Stimulated activated CD4-positive, alpha-beta T cell treated with anti-CD3 and anti-CD28 coated beads, Interleukin-1b, Interleukin-23, amount 100 ng/mL, for 24 hours (primary cell): ENCODE measurements at regions not wholly inside any gene's neighbourhood (a gene's known extent, or its start where the extent isn't known, plus 50 kb on each side); places are given as distances from the start of the nearest gene placed in this dataset.
"Not testable (repeated sequence)": the region's sequence is repeated elsewhere in the genome, so short reads cannot be mapped to it uniquely, and the experiment has no call there.

Experiments used
- DNase-seq, 4 experiments: peaks; one replicate each; pipeline ENCODE4 v3.0.0-alpha.2; 2020; ENCODE audit warnings: low read depth in 4 of 4, low spot score in 1 of 4

- DNase-seq = no peak
Observed at GRCh38 chr15:88994286-88994685, 81.1 kb upstream of the MFGE8 start.

DNA sequence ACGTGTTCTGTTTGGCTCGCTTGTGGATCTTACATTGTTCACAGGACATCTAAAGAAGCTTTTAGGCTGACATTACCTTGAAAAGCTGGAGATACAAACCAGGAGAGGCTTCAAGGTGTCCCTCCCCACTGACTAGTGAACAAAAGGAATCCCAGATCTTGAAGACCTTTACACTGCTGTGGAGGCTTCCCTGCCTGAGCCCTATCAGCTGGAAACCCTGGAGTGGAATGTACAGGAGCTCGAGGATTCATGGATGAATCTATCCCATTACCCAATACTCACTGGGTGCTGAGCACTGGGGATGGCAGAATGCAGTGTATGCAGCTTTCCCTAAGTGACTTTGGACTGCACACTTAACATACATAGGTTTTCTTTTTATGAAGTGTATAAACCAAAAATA lies 82.3 kb upstream of the MFGE8 start:
- no peak for DNase-seq

DNA sequence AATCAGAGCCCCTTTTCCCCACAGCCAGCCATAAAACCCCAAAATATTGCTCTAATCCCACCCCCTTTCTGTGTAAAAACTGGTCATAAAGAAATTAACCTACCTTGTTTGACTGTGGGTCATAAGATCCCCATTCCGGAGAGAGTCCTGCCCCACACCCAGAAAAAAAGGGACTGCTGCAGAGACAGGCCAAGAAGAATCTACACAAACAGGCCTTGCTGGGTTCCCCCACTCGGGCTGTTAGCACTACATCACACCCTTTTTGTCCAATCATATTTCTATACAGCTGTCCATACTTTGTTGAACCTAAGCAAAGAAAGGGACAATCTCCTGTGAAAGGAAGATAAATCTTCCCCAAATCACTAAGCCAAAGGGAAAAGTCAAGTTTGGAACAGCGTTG lies 84.4 kb upstream of the MFGE8 start:
- no peak for DNase-seq

- DNase-seq = no peak
Observed at GRCh38 chr15:88998980-88999713, 86.0 kb upstream of the MFGE8 start.

DNA sequence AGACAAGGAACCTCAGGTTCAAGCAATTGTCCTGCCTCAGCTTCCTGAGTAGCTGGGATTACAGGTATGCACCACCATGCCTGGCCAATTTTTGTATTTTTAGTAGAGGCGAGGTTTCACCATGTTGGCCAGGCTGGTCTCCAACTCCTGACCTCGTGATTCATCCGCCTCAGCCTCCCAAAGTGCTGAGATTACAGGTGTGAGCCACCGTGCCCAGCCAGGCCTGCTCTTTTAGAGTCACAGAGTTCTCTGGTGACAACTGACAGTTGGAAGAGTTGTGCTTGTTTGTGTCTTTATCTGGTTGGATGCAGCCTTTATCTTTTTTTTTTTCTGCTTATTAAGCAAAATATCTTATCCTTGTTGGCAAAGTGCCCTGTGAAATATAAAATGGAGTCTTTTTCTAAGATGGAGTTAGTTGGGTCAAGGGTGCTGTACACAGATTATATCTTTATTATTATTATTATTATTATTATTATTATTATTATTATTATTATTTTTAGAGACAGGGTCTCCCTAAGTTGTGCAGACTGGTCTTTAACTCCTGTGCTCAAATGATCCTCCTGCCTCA lies 86.5 kb upstream of the ABHD2 start:
- DNase-seq = not testable (repeated sequence)

- no peak for DNase-seq
Observed at GRCh38 chr15:89002281-89002761, 85.9 kb upstream of the ABHD2 start.

DNA sequence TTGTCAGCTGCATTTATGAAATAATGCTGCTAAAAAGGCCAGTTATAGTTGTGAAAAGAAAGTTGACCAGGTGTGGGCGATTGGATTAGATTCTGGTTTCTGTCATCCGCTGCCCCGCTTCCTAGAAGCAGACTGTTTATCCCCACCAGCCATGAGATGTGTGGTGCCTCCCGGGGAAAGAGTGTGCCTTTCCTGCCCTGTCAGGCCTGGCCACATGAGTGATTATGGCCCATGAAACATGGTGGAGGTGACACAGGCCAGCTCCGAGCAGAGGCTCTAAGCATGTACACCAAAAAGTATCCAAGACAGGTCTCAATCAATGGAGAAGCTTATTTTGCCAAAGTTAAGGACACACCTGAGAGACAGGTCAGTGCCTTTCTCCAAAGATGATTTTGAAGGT lies 85.4 kb upstream of the ABHD2 start:
- DNase-seq = no peak

- no peak for DNase-seq
Observed at GRCh38 chr15:89003865-89004725, 84.2 kb upstream of the ABHD2 start.

DNA sequence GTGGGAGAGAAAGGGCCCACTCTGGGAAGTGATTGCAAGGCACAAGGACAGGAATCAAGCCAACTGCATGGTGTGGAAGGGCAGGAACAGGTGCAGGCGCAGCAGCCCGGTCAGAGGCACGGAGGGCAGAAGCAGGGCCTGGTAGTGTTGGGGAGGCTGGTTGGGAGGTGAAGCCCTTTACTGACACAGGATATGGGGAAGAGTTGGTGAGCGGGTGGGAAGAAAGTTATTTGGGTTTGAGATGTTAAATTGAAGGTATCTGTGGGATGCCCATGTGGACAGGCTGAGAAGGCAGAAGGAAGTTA lies 83.6 kb upstream of the ABHD2 start:
- no peak for DNase-seq

DNA sequence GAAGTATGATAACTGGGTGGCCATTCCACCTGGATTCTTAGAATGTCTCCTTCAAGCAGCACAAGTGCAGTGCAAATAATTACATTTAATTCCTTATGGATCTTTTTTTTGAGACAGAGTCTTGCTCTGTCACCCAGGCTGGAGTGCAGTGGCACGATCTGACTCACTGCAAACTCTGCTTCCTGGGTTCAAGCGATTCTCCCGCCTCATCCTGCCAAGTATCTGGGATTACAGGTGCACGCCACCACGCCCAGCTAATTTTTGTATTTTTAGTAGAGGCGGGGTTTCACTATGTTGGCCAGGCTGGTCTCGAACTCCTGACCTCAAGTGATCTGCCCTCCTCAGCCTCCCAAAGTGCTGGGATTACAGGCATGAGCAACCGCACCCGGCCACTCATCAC lies 80.7 kb upstream of the ABHD2 start:
- DNase-seq = not testable (repeated sequence)

DNA sequence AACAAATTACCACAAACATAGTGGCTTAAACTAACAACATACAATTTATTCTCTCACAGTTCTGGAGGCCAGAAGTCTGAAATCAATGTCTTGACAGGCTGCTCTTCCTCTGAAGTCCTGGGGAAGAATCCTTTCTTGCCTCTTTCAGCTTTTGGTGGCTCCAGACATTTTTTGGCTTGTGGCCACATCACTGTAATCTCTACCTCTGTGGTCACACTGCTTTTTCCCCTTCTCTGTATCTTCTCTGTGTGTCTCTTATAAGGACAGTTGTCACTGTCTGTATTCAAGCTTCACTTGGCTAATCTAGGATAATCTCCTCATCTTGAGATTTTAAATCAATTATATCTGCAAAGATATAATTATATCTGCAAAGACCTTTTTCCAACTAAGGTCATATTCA lies 80.3 kb upstream of the ABHD2 start:
- DNase-seq = no peak

- no peak for DNase-seq
Observed at GRCh38 chr15:89009080-89009479, 79.2 kb upstream of the ABHD2 start.

DNA sequence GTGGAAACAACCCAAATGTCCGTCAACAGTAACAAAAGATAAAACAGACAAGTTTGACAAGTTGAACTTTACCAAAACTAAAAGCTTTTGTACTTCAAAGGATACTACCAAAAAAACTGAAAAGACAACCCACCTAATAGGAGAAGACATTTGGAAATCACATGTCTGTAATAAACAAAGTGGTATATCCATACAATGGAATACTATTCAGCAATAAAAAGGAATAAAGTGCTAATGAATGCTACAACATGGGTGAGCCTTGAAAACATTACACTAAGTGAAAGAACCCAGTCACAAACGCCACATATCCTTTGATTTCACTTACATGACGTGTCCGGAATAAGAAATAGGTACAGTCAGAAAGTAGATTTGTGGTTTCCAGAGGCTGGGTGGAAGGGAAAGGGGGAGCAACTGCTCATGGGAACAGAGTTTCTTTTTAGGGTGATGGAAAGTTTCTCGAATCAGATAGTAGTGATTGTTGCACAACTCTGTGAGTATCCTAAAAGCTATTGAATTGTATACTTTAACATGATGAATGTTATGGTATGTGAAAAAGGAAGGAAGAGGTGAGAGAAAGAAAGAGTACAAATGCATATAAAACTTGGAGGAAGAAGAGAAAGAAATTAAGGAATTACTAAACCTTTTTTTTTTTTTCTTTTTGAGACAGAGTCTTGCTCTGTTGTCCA lies 72.7 kb upstream of the ABHD2 start:
- DNase-seq = no peak

- DNase-seq = no peak
Observed at GRCh38 chr15:89016549-89017041, 71.7 kb upstream of the ABHD2 start.

- peak; percentile 75 to 86 (median 80) for DNase-seq
Observed at GRCh38 chr15:89017370-89018066, 70.7 kb upstream of the ABHD2 start.

- DNase-seq = no peak
Observed at GRCh38 chr15:89018207-89018606, 70.0 kb upstream of the ABHD2 start.

GRCh38 chr15:89019436-89019835 lies 68.8 kb upstream of the ABHD2 start:
- no peak for DNase-seq

DNA sequence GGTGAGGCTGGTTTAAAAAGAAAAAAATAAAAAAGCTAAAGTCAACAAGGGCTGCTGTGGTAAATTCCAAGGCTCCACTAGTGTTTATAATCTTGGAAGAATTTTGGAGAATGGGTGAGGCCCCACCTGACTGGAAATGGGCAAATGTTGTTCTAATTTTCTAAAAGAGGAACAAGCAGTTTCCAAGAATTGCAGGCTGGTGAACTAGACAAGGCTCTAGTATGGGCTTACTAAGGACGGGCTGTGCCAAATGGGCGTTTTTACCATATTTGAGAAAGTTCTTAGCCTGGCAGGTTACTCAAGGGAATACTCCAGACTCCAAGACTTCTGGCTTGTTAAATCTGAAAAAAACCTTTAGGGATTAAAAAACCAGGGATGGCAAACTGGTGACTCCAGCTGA lies 67.0 kb upstream of the ABHD2 start:
- DNase-seq = no peak

- DNase-seq = not testable (repeated sequence)
Observed at GRCh38 chr15:89021886-89022285, 66.4 kb upstream of the ABHD2 start.

DNA sequence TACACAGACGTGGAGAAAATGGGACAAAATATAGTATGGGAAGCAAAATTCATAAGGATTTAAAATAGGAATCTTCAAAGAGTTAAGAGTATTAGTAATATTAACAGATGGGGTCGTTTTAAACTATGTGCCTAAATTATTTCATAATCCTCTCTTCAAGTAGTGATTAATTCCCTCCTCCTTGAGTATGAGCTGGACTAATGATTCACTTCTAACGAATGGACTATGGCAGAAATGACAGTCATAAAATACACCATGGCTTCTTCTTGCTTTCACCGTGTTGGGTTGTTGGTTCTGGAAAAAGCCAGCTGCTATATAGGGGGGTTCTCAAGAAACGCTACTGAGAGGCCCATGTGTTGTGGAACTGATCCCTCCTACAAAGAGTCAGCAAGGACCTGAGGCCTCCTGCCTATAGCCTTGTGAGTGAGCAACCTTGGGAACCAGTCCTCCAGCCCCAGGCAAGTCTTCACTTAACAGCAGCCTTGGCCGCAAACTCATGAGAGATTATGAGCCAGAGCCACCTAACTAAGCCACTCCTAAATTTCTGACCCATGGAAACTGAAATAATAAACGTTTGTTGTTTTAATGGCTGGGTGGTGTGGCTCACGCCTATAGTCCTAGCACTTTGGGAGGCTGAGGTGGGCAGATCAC lies 64.8 kb upstream of the ABHD2 start:
- no peak for DNase-seq
